Panc1 (cell line): ENCODE measurements at regions not wholly inside any gene's neighbourhood (a gene's known extent, or its start where the extent isn't known, plus 50 kb on each side); places are given as distances from the start of the nearest gene placed in this dataset.

Source experiments
- ATAC-seq: fragments of 200-7000 bp; cut with Tn5 transposase; 2 replicates; pipeline ENCODE4 v1.9.1; 2020; ENCODE audit warnings: mild to moderate bottlenecking, moderate library complexity
- BruUV-seq: library from RNA; stranded (reverse); fragments of 400-500 nt; replicated peaks from 2 replicates; lab custom pipeline; 2021; lab: Mats Ljungman, UMichigan
- CTCF ChIA-PET: fragments of 300-600 bp; sonication (Branson Sonifier 250); formaldehyde crosslinking; loops from one replicate; lab custom pipeline; 2022; ENCODE audit warnings: antibody characterized with exemption; lab: Charles Lee
- POLR2A ChIA-PET: fragments of 300-600 bp; sonication (Branson Sonifier 250); formaldehyde crosslinking; loops from one replicate; lab custom pipeline; 2022; ENCODE audit warnings: antibody characterized with exemption; lab: Charles Lee
- DNase-seq: peaks from one replicate; pipeline ENCODE4 v3.0.0-alpha.2; 2010; ENCODE audit warnings: low read depth, low spot score
- H3K27ac ChIP-seq: 2 replicates; pipeline ENCODE4 v1.5.1; 2011; ENCODE audit warnings: mild to moderate bottlenecking, low read length, inconsistent platforms
- H3K27me3 ChIP-seq: fragments of 200-500 bp; sonication (Bioruptor generic); 2 replicates; pipeline ENCODE4 v1.6.0; 2014; ENCODE audit warnings: low read length, inconsistent platforms; ENCODE audit not compliant: control insufficient read depth, insufficient read depth
- H3K36me3 ChIP-seq: fragments of 200-500 bp; sonication (Bioruptor generic); 2 replicates; pipeline ENCODE4 v1.5.1; 2014; ENCODE audit warnings: inconsistent platforms, mild to moderate bottlenecking, low read length, moderate library complexity; ENCODE audit not compliant: control insufficient read depth, insufficient read depth
- H3K4me1 ChIP-seq: 2 replicates; pipeline ENCODE4 v1.5.1; 2011; ENCODE audit warnings: inconsistent platforms, mild to moderate bottlenecking, low read length, moderate library complexity; ENCODE audit not compliant: control insufficient read depth, insufficient read depth
- H3K4me3 ChIP-seq, 2 experiments: 2 replicates each; pipeline ENCODE4 v1.5.1; 2011 to 2012; ENCODE audit warnings: low read depth in 2 of 2, low read length in 2 of 2, mild to moderate bottlenecking in 2 of 2, inconsistent platforms in 1 of 2, moderate library complexity in 1 of 2
- H3K9me3 ChIP-seq: fragments of 200-500 bp; sonication (Bioruptor generic); 2 replicates; pipeline ENCODE4 v1.5.1; 2014; ENCODE audit warnings: low read depth, mild to moderate bottlenecking, inconsistent platforms, low read length, moderate library complexity; ENCODE audit not compliant: control insufficient read depth, insufficient read depth
- POLR2AphosphoS5 ChIP-seq: IDR thresholded peaks from 2 replicates; pipeline ENCODE4 v1.6.1; 2012; ENCODE audit warnings: mild to moderate bottlenecking, low read depth, low read length, moderate library complexity
- SIN3A ChIP-seq: IDR thresholded peaks from 2 replicates; pipeline ENCODE4 v1.6.1; 2012; ENCODE audit warnings: low read depth, mild to moderate bottlenecking, low read length, moderate library complexity, borderline replicate concordance; ENCODE audit not compliant: insufficient read depth
- TCF7L2 ChIP-seq: IDR thresholded peaks from 2 replicates; pipeline ENCODE4 v1.6.1; 2011; ENCODE audit warnings: mild to moderate bottlenecking, low read depth, low read length, inconsistent platforms
- in situ Hi-C: cut with HindIII; loops from 2 replicates; pipeline ENCODE4 v1.10.0; 2016; ENCODE audit warnings: low sequenced_read_pairs, low pct_unique_long_range_greater_than_20kb
- intact Hi-C: fragments of 100-400 bp; cut with micrococcal nuclease; formaldehyde crosslinking; loops from one replicate; pipeline ENCODE4 v1.10.0; 2022; ENCODE audit not compliant: unreplicated experiment
- TF ChIP-seq, protein P1 (sequence below): fragments of 450-650 bp; IDR thresholded peaks from 2 replicates; pipeline ENCODE4 v1.5.1; 2017; ENCODE audit warnings: mild to moderate bottlenecking
- TF ChIP-seq, protein P2 (sequence below), 2 experiments: IDR thresholded peaks; 2 replicates each; pipeline ENCODE4 v1.6.1; 2011 to 2012; ENCODE audit warnings: low read depth in 2 of 2, control low read depth in 1 of 2, low read length in 1 of 2, mild to moderate bottlenecking in 1 of 2, moderate library complexity in 1 of 2; ENCODE audit not compliant: insufficient read depth in 1 of 2

- Histone ChIP-seq H3K4me1 (no peaks in the 10 kb centered on the region), H3K36me3 (no peaks in the 10 kb centered on the region), H3K27ac (no peak overlapping the region), H3K27me3 (no peaks in the 10 kb centered on the region), H3K9me3 (no peaks in the 10 kb centered on the region), H3K4me3 (no peak overlapping the region)
- CTCF ChIA-PET = no interaction called here
- POLR2A ChIA-PET = no interaction called here
- intact Hi-C loops (no loop called here), in situ Hi-C loops (no loop called here)
- ATAC-seq (no peak), DNase-seq (no peak)
- BruUV-seq = no TSS peak
- TF ChIP-seq, protein P1, sequence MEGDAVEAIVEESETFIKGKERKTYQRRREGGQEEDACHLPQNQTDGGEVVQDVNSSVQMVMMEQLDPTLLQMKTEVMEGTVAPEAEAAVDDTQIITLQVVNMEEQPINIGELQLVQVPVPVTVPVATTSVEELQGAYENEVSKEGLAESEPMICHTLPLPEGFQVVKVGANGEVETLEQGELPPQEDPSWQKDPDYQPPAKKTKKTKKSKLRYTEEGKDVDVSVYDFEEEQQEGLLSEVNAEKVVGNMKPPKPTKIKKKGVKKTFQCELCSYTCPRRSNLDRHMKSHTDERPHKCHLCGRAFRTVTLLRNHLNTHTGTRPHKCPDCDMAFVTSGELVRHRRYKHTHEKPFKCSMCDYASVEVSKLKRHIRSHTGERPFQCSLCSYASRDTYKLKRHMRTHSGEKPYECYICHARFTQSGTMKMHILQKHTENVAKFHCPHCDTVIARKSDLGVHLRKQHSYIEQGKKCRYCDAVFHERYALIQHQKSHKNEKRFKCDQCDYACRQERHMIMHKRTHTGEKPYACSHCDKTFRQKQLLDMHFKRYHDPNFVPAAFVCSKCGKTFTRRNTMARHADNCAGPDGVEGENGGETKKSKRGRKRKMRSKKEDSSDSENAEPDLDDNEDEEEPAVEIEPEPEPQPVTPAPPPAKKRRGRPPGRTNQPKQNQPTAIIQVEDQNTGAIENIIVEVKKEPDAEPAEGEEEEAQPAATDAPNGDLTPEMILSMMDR = no peak
- TF ChIP-seq TCF7L2 = no peak
- TF ChIP-seq, protein P2, sequence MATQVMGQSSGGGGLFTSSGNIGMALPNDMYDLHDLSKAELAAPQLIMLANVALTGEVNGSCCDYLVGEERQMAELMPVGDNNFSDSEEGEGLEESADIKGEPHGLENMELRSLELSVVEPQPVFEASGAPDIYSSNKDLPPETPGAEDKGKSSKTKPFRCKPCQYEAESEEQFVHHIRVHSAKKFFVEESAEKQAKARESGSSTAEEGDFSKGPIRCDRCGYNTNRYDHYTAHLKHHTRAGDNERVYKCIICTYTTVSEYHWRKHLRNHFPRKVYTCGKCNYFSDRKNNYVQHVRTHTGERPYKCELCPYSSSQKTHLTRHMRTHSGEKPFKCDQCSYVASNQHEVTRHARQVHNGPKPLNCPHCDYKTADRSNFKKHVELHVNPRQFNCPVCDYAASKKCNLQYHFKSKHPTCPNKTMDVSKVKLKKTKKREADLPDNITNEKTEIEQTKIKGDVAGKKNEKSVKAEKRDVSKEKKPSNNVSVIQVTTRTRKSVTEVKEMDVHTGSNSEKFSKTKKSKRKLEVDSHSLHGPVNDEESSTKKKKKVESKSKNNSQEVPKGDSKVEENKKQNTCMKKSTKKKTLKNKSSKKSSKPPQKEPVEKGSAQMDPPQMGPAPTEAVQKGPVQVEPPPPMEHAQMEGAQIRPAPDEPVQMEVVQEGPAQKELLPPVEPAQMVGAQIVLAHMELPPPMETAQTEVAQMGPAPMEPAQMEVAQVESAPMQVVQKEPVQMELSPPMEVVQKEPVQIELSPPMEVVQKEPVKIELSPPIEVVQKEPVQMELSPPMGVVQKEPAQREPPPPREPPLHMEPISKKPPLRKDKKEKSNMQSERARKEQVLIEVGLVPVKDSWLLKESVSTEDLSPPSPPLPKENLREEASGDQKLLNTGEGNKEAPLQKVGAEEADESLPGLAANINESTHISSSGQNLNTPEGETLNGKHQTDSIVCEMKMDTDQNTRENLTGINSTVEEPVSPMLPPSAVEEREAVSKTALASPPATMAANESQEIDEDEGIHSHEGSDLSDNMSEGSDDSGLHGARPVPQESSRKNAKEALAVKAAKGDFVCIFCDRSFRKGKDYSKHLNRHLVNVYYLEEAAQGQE (IDR thresholded peaks at IDR 0.05; ENCODE audit: insufficient read depth in 1 of 2, low read depth in 2 of 2, low read length in 1 of 2) = no peak
- TF ChIP-seq SIN3A = no peak
- no peak for TF ChIP-seq POLR2AphosphoS5
Measured at GRCh38 chr13:103130681-103131210, 64.5 kb upstream of the SLC10A2 start.

GRCh38 chr13:103130146-103130545, 63.9 kb upstream of the SLC10A2 start:
- H3K9me3 ChIP-seq = no peaks in the 10 kb centered on the region
- CTCF ChIA-PET = no interaction called here
- H3K27ac ChIP-seq = no peak overlapping the region
- no peak overlapping the region for H3K4me3 ChIP-seq
- POLR2A ChIA-PET = no interaction called here
- no TSS peak for BruUV-seq
- DNase-seq (no peak), ATAC-seq (no peak)
- no peaks in the 10 kb centered on the region for H3K27me3 ChIP-seq
- no peaks in the 10 kb centered on the region for H3K4me1 ChIP-seq
- TF ChIP-seq, protein P1 = no peak
- H3K36me3 ChIP-seq = no peaks in the 10 kb centered on the region
- in situ Hi-C loops = no loop called here
- intact Hi-C loops = no loop called here
